ENCODE measurements at regions not wholly inside any gene's neighbourhood (a gene's known extent, or its start where the extent isn't known, plus 50 kb on each side); places are given as distances from the start of the nearest gene placed in this dataset.

DNA sequence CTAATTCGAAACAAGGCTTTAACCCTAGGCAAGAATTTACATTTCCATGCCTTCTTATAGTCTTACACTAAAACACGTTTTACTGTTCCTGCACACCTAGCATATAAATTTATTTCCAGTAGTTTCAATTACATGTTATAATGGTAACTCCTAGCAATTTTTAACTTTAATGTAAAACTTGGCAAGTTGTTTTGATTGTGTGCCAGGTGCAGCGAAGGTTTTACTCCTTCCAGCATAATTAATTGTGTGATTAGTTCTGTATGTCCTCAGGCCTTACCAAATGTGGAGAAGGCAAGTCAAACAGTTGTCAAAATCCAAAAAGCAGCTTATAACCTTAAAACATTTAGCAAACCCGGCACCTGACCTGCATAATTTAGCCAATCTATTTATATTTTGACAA is 114.8 kb downstream of the KCNK1 start:
- DNase-seq (ENCODE audit: low read depth in 1 of 2, low spot score in 1 of 2) = no peak
- H3K4me3 ChIP-seq (replicated peaks; ENCODE audit: insufficient read depth, low read length) = no peak overlapping the region
- TF ChIP-seq SPI1 (IDR thresholded peaks at IDR 0.05; ENCODE audit: borderline replicate concordance, low read depth) = no peak
- no peak for TF ChIP-seq POLR2AphosphoS5 (IDR thresholded peaks at IDR 0.05; ENCODE audit: low read depth)
- TF ChIP-seq, protein P1, sequence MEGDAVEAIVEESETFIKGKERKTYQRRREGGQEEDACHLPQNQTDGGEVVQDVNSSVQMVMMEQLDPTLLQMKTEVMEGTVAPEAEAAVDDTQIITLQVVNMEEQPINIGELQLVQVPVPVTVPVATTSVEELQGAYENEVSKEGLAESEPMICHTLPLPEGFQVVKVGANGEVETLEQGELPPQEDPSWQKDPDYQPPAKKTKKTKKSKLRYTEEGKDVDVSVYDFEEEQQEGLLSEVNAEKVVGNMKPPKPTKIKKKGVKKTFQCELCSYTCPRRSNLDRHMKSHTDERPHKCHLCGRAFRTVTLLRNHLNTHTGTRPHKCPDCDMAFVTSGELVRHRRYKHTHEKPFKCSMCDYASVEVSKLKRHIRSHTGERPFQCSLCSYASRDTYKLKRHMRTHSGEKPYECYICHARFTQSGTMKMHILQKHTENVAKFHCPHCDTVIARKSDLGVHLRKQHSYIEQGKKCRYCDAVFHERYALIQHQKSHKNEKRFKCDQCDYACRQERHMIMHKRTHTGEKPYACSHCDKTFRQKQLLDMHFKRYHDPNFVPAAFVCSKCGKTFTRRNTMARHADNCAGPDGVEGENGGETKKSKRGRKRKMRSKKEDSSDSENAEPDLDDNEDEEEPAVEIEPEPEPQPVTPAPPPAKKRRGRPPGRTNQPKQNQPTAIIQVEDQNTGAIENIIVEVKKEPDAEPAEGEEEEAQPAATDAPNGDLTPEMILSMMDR (IDR thresholded peaks at IDR 0.05; ENCODE audit: insufficient read depth, low read length) = no peak
- TF ChIP-seq, protein P2, sequence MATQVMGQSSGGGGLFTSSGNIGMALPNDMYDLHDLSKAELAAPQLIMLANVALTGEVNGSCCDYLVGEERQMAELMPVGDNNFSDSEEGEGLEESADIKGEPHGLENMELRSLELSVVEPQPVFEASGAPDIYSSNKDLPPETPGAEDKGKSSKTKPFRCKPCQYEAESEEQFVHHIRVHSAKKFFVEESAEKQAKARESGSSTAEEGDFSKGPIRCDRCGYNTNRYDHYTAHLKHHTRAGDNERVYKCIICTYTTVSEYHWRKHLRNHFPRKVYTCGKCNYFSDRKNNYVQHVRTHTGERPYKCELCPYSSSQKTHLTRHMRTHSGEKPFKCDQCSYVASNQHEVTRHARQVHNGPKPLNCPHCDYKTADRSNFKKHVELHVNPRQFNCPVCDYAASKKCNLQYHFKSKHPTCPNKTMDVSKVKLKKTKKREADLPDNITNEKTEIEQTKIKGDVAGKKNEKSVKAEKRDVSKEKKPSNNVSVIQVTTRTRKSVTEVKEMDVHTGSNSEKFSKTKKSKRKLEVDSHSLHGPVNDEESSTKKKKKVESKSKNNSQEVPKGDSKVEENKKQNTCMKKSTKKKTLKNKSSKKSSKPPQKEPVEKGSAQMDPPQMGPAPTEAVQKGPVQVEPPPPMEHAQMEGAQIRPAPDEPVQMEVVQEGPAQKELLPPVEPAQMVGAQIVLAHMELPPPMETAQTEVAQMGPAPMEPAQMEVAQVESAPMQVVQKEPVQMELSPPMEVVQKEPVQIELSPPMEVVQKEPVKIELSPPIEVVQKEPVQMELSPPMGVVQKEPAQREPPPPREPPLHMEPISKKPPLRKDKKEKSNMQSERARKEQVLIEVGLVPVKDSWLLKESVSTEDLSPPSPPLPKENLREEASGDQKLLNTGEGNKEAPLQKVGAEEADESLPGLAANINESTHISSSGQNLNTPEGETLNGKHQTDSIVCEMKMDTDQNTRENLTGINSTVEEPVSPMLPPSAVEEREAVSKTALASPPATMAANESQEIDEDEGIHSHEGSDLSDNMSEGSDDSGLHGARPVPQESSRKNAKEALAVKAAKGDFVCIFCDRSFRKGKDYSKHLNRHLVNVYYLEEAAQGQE (IDR thresholded peaks at IDR 0.05; ENCODE audit: insufficient replicate concordance, low read depth) = no peak
- no peak for TF ChIP-seq GABPA (IDR thresholded peaks at IDR 0.05; ENCODE audit: low read depth)
- H3K27me3 ChIP-seq (ENCODE audit: insufficient read depth, poor library complexity, severe bottlenecking) = no peaks in the 10 kb centered on the region
- no peak overlapping the region for H3K27ac ChIP-seq (replicated peaks)

DNA sequence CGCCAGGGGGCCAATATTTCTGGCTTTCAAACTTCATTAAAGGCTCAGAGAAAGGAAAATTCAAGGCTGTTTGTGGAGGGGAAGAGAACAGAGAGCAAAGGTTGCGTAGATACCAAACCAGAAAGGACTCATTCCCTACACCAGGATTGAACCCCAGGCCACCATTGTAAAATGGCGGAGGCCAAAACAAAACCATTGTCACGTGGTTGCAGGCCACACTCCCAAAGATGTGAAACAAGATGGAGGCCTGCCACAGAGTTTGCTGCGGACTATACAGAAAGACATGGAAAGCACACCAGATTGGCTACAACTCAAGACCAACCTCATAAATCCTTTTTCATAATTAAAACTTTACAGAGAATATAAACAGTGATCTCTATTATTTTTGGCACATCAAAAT is 116.5 kb downstream of the KCNK1 start:
- TF ChIP-seq POLR2AphosphoS5 (IDR thresholded peaks at IDR 0.05; ENCODE audit: low read depth) (no peak), SPI1 (IDR thresholded peaks at IDR 0.05; ENCODE audit: borderline replicate concordance, low read depth) (no peak), GABPA (IDR thresholded peaks at IDR 0.05; ENCODE audit: low read depth) (no peak)
- TF ChIP-seq, protein P2 (IDR thresholded peaks at IDR 0.05; ENCODE audit: insufficient replicate concordance, low read depth) = no peak
- TF ChIP-seq, protein P1 (IDR thresholded peaks at IDR 0.05; ENCODE audit: insufficient read depth, low read length) = no peak
- no peaks in the 10 kb centered on the region for H3K27me3 ChIP-seq (ENCODE audit: insufficient read depth, poor library complexity, severe bottlenecking)
- H3K4me3 ChIP-seq (replicated peaks; ENCODE audit: insufficient read depth, low read length) = no peak overlapping the region
- no peak overlapping the region for H3K27ac ChIP-seq (replicated peaks)
- no peak for DNase-seq (ENCODE audit: low read depth in 1 of 2, low spot score in 1 of 2)

DNA sequence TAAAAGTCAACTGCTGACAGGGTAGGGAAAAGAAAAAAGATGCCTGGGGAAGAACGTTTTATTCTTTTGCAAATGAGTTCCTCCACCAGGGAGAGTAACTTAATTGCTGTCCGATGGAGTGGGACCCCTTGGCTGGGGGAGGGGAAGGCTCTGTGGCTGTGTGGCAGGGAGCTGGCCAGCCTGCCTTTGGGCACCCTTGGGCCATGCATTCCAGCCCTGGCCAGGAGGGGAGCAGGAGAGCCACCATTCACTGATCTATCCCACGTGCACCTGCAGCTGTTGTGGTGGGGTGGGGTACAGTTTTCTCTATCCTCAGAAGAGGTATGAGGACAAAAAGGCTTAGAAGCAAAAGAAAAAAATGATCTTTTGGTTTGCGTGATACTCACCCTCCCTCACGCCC is 116.9 kb downstream of the KCNK1 start:
- DNase-seq (ENCODE audit: low read depth in 1 of 2, low spot score in 1 of 2) = no peak
- no peak overlapping the region for H3K27ac ChIP-seq (replicated peaks)
- TF ChIP-seq SPI1 (IDR thresholded peaks at IDR 0.05; ENCODE audit: borderline replicate concordance, low read depth) (no peak), GABPA (IDR thresholded peaks at IDR 0.05; ENCODE audit: low read depth) (no peak), POLR2AphosphoS5 (IDR thresholded peaks at IDR 0.05; ENCODE audit: low read depth) (no peak)
- TF ChIP-seq, protein P1 (IDR thresholded peaks at IDR 0.05; ENCODE audit: insufficient read depth, low read length) = no peak
- TF ChIP-seq, protein P2 (IDR thresholded peaks at IDR 0.05; ENCODE audit: insufficient replicate concordance, low read depth) = no peak
- no peak overlapping the region for H3K4me3 ChIP-seq (replicated peaks; ENCODE audit: insufficient read depth, low read length)
- no peaks in the 10 kb centered on the region for H3K27me3 ChIP-seq (ENCODE audit: insufficient read depth, poor library complexity, severe bottlenecking)
